SIG-M5 treated with dmso at 0.1 percent for 504 hours (cell line): ENCODE measurements at regions not wholly inside any gene's neighbourhood (a gene's known extent, or its start where the extent isn't known, plus 50 kb on each side); places are given as distances from the start of the nearest gene placed in this dataset.

ENCODE experiments used
- DNase-seq: peaks from one replicate; lab custom pipeline; 2025; ENCODE audit not compliant: unreplicated experiment; lab: John Stamatoyannopoulos, UW

- no peak for DNase-seq
Measured at GRCh38 chr12:58815235-58815634, 105.1 kb downstream of the LRIG3 start.

DNA sequence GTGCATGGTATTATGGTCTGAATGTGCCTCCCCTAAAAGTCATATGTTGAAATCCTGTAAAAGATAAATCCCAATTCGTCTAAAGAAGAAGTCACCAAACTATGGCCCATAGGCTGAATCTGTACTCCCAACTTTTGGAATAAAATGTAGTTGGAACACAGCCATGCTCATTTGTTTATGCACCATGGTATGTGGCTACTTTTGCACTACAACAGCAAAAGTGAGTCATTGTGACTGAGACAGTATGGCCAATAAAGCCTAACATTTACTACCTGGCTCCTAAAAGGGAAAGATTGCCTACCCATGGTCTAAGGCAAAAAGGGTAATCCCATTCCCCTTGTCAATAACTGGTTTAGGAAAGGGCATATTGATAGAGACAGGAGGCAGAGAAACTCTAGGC, 101.8 kb downstream of the LRIG3 start:
- no peak for DNase-seq

- no peak for DNase-seq
Measured at GRCh38 chr12:58819345-58819744, 101.0 kb downstream of the LRIG3 start.

- DNase-seq, result no peak
Measured at GRCh38 chr12:58819985-58820384, 100.3 kb downstream of the LRIG3 start.
